Common myeloid progenitor, CD34-positive (primary cell): ENCODE measurements at regions not wholly inside any gene's neighbourhood (a gene's known extent, or its start where the extent isn't known, plus 50 kb on each side); places are given as distances from the start of the nearest gene placed in this dataset.
A peak's percentile ranks its signal among the peaks of the same experiment; 100 is the strongest.

Experiments used
- CTCF ChIA-PET: fragments of 350-600 bp; sonication (Branson Sonifier 250); formaldehyde crosslinking; loops from one replicate; lab custom pipeline; 2021; ENCODE audit warnings: antibody characterized with exemption; lab: Charles Lee
- POLR2A ChIA-PET: fragments of 350-600 bp; sonication (Branson Sonifier 250); formaldehyde crosslinking; loops from one replicate; lab custom pipeline; 2021; ENCODE audit warnings: antibody characterized with exemption; lab: Charles Lee
- DNase-seq, 3 donors: peaks; one replicate each; pipeline versions ENCODE4 v3.0.0 to v3.0.0-alpha.2; 2013
- H3K27ac ChIP-seq, 2 experiments: 1 replicate in 1 of 2; 2 replicates in 1 of 2; pipeline ENCODE4 v1.7.0; 2013; ENCODE audit warnings: inconsistent platforms in 2 of 2, low read length in 2 of 2, mild to moderate bottlenecking in 2 of 2, low read depth in 1 of 2, moderate library complexity in 1 of 2; ENCODE audit not compliant: severe bottlenecking in 2 of 2, insufficient read depth in 1 of 2, poor library complexity in 1 of 2
- H3K27me3 ChIP-seq, 5 experiments: replicated peaks in 2 of 5; 1 replicate in 3 of 5; 2 replicates in 2 of 5; pipeline versions ENCODE4 v1.6.1 to v1.7.0; 2013; ENCODE audit warnings: low read length in 4 of 5, mild to moderate bottlenecking in 2 of 5, moderate library complexity in 2 of 5, inconsistent platforms in 1 of 5; ENCODE audit not compliant: insufficient read depth in 5 of 5, control insufficient read depth in 4 of 5
- H3K36me3 ChIP-seq, 4 experiments: 1 replicate in 2 of 4; 2 replicates in 2 of 4; pipeline versions ENCODE4 v1.6.1 to v1.7.0; 2013; ENCODE audit warnings: low read length in 3 of 4, control low read depth in 1 of 4, mild to moderate bottlenecking in 1 of 4; ENCODE audit not compliant: control insufficient read depth in 4 of 4, insufficient read depth in 4 of 4
- H3K4me1 ChIP-seq, 4 experiments: 1 replicate in 3 of 4; 2 replicates in 1 of 4; pipeline versions ENCODE4 v1.6.1 to v1.7.1; 2013; ENCODE audit warnings: low read length in 3 of 4, mild to moderate bottlenecking in 3 of 4, control low read depth in 1 of 4, inconsistent platforms in 1 of 4, moderate library complexity in 1 of 4; ENCODE audit not compliant: control insufficient read depth in 4 of 4, insufficient read depth in 4 of 4; ENCODE audit errors: control extremely low read depth in 1 of 4
- H3K4me3 ChIP-seq, 7 experiments: 1 replicate in 4 of 7; 2 replicates in 3 of 7; pipeline versions ENCODE4 v1.5.1 to v1.7.0; 2013; ENCODE audit warnings: mild to moderate bottlenecking in 7 of 7, low read length in 6 of 7, moderate library complexity in 6 of 7, inconsistent platforms in 2 of 7, low read depth in 2 of 7, control low read depth in 1 of 7; ENCODE audit not compliant: insufficient read depth in 4 of 7, control insufficient read depth in 1 of 7; ENCODE audit errors: extremely low read depth in 1 of 7
- H3K9me3 ChIP-seq, 5 experiments: 1 replicate in 4 of 5; 2 replicates in 1 of 5; pipeline versions ENCODE4 v1.6.1 to v1.7.1; 2013; ENCODE audit warnings: low read length in 4 of 5, mild to moderate bottlenecking in 2 of 5, inconsistent platforms in 1 of 5, low read depth in 1 of 5, moderate library complexity in 1 of 5; ENCODE audit not compliant: control insufficient read depth in 4 of 5, insufficient read depth in 2 of 5; ENCODE audit errors: control extremely low read depth in 1 of 5
- WGBS: methylation state at CpG from one replicate; pipeline ENCODE4 v1.1.5; 2013; ENCODE audit not compliant: insufficient coverage; 5-methylcytosine and 5-hydroxymethylcytosine counted together

DNA sequence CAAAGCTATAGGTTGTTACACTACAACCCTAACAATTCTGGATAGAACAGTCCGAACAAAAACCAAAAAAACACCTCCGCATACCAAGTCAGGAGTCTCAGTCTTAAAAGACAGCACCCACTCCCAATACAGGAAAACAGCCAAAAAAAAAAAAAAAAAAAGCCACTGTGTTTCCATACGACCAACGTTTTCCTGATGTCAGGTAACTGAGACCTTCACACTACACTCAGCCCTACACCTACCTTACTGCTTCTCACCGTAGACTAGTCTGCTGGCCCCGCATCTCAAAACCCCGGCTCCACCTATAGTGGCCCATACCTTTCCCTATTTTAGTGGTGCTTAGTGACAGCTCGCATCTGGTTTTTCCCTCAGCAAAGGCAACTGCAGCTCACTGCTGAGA, 339.5 kb upstream of the ADAMTS9 start:
- no peaks in the 10 kb centered on the region for H3K27me3 ChIP-seq
- no peak overlapping the region for H3K27ac ChIP-seq
- no peaks in the 10 kb centered on the region for H3K4me1 ChIP-seq
- ChIA-PET POLR2A (no interaction called here), CTCF (interaction anchor here (1.3 kb wide), 1 partner anchor 20 kb away, joined by 4 read pairs; no protein-coding TSS in a partner anchor)
- no peaks in the 10 kb centered on the region for H3K9me3 ChIP-seq
- 69% methylated on average over 5 of the region's 8 CpGs for WGBS
- H3K36me3 ChIP-seq = no peaks in the 10 kb centered on the region
- no peak overlapping the region for H3K4me3 ChIP-seq
- no peak for DNase-seq

DNA sequence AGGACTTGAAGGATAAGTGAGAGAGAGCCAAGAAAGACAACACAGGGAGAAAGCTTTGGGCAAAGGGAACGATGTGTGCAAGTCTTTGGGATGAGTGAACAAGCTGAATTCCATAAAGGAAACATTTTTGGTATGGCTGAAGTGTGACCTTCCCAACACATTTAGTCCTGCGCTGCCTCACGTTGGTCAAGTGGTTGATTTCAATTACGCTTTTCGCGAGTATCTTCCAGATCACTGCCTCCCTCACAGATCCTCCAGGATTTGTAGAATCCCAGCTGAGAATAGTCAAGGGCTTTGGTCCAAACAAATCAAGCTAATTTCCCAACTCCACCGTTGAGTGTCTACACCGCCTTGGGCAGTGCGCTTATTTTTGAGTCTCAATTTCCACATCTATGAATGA, 338.4 kb upstream of the ADAMTS9 start:
- no peaks in the 10 kb centered on the region for H3K4me1 ChIP-seq
- POLR2A ChIA-PET = no interaction called here
- 98% methylated on average over 6 of the region's 9 CpGs for WGBS
- DNase-seq = no peak
- H3K27ac ChIP-seq = no peak overlapping the region
- H3K4me3 ChIP-seq = no peak overlapping the region
- CTCF ChIA-PET = no interaction called here
- no peaks in the 10 kb centered on the region for H3K36me3 ChIP-seq
- H3K9me3 ChIP-seq = no peaks in the 10 kb centered on the region
- no peaks in the 10 kb centered on the region for H3K27me3 ChIP-seq

- no peak for DNase-seq
- Histone ChIP-seq H3K27me3 (no peaks in the 10 kb centered on the region), H3K4me1 (peaks cover 0 to 9% (median 2%) of the 10 kb centered on the region in 4 experiments), H3K9me3 (no peaks in the 10 kb centered on the region), H3K4me3 (no peak overlapping the region), H3K36me3 (no peaks in the 10 kb centered on the region), H3K27ac (no peak overlapping the region)
- ChIA-PET POLR2A (no interaction called here), CTCF (no interaction called here)
- WGBS = 93% methylated on average over 4 of the region's 7 CpGs
Observed at GRCh38 chr3:65024148-65024547, 336.3 kb upstream of the ADAMTS9 start.

DNA sequence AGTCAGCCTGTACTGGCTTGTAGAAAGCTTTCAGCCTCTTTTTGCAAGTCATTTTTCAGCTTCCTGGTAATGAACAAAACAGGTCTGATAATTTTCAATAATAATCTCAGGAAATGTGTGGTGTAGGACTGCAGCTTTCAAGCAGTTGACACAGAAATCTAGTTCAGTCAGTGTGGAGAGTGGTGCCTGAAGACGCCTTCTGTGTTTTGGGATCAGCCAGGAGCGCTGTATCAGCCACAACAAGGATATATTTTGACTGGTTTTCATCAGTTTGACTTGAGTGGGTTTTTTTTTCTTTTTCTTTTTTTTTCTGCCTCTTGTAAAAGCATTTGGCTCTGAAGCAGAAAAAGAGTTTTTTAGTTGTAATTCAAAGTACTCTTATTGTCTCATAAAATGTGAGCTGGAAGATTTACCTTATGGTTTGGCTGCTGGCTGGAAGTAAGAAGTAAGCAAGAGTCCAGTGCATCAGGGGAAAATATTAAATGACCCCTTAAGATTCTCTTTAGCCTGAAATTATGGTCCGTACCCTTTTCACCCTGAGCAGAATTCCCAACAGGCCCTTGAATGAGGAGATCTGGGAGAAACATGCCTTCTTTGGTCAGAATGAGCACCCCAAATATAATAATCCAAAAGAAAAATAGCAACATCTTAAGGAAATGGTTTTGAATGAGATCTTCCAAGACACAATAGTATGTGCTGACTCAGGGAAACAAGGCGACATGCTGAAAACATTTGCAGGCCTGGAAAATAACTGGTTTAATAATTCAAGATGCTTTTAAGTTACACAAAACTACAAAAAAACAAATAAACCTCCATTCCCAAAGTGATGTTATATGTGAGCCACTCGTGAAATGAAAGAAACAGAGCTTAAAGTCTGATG, 332.7 kb upstream of the ADAMTS9 start:
- peak overlapping the region in 1 of 7 experiments; percentile 10 for H3K4me3 ChIP-seq
- peaks cover 0 to 9% (median 2%) of the 10 kb centered on the region in 4 experiments for H3K4me1 ChIP-seq
- no peaks in the 10 kb centered on the region for H3K9me3 ChIP-seq
- DNase-seq = peak in 2 of 3 donors; percentile 30 to 48
- no peaks in the 10 kb centered on the region for H3K36me3 ChIP-seq
- ChIA-PET CTCF (interaction anchor here (0.6 to 1.8 kb wide), 2 partner anchors 8 to 26 kb away, joined by 3 read pairs; no protein-coding TSS in a partner anchor), POLR2A (no interaction called here)
- 20% methylated on average over 2 of the region's 5 CpGs for WGBS
- H3K27ac ChIP-seq = no peak overlapping the region
- H3K27me3 ChIP-seq = no peaks in the 10 kb centered on the region

- no peaks in the 10 kb centered on the region for H3K27me3 ChIP-seq
- CTCF ChIA-PET = interaction anchor here (0.9 to 1.8 kb wide), 2 partner anchors 9 to 25 kb away, joined by 3 read pairs; no protein-coding TSS in a partner anchor
- H3K9me3 ChIP-seq = no peaks in the 10 kb centered on the region
- no peak overlapping the region for H3K4me3 ChIP-seq
- no peak overlapping the region for H3K27ac ChIP-seq
- peaks cover 0 to 9% (median 2%) of the 10 kb centered on the region in 4 experiments for H3K4me1 ChIP-seq
- no peaks in the 10 kb centered on the region for H3K36me3 ChIP-seq
- WGBS = 98% methylated on average over 3 of the region's 9 CpGs
- DNase-seq = no peak
- POLR2A ChIA-PET = no interaction called here
Observed at GRCh38 chr3:65019443-65020055, 331.7 kb upstream of the ADAMTS9 start.

- no peak for DNase-seq
- no peaks in the 10 kb centered on the region for H3K9me3 ChIP-seq
- no peak overlapping the region for H3K4me3 ChIP-seq
- H3K27ac ChIP-seq = no peak overlapping the region
- H3K4me1 ChIP-seq = peaks cover 0 to 9% (median 2%) of the 10 kb centered on the region in 4 experiments
- H3K36me3 ChIP-seq = no peaks in the 10 kb centered on the region
- no peaks in the 10 kb centered on the region for H3K27me3 ChIP-seq
- POLR2A ChIA-PET = no interaction called here
- CTCF ChIA-PET = interaction anchor here (0.9 kb wide), 1 partner anchor 9 kb away, joined by 3 read pairs; no protein-coding TSS in a partner anchor
Observed at GRCh38 chr3:65018801-65019200, 331.0 kb upstream of the ADAMTS9 start.

GRCh38 chr3:65017359-65017758, 329.6 kb upstream of the ADAMTS9 start:
- no peaks in the 10 kb centered on the region for H3K36me3 ChIP-seq
- WGBS = no CpG with 5 or more reads among the region's 1 CpG
- CTCF ChIA-PET = no interaction called here
- H3K27me3 ChIP-seq = no peaks in the 10 kb centered on the region
- H3K4me3 ChIP-seq = no peak overlapping the region
- no peak for DNase-seq
- POLR2A ChIA-PET = no interaction called here
- H3K4me1 ChIP-seq = peaks cover 0 to 9% (median 2%) of the 10 kb centered on the region in 4 experiments
- H3K9me3 ChIP-seq = peaks cover 0 to 5% (median 0%) of the 10 kb centered on the region in 5 experiments
- no peak overlapping the region for H3K27ac ChIP-seq
